ENCODE measurements at regions not wholly inside any gene's neighbourhood (a gene's known extent, or its start where the extent isn't known, plus 50 kb on each side); places are given as distances from the start of the nearest gene placed in this dataset.

DNA sequence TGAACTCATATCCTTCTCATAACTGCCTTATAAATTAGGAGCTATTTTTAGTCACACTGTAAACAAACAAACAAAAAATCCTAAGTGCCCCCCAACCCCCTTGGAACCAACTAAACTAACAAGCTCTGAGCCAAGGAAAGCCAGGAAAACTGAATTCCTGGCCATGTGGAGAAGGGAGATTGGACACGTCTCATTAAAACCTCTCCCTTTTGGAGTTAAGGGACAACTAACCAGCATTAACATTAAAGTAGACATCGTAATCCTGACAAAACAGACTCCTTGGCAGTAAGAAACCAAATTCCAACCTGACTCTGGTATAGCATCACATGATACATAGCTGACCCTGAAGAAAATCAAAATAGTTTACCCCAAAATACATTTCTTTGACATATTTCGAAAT, 937.1 kb upstream of the GRIA3 start:
- Histone ChIP-seq H3K36me3 (no peaks in the 10 kb centered on the region), H3K27ac (no peak overlapping the region), H3K4me1 (no peaks in the 10 kb centered on the region), H3K9me3 (no peaks in the 10 kb centered on the region), H3K4me3 (replicated peaks in 1 of 3) (no peak overlapping the region), H3K27me3 (no peaks in the 10 kb centered on the region)
- DNase-seq, result no peak
- intact Hi-C loops (cut with DNase I), result no loop called here
- no peak for TF ChIP-seq POLR2A (IDR thresholded peaks at IDR 0.05)
- TF ChIP-seq, protein P1, sequence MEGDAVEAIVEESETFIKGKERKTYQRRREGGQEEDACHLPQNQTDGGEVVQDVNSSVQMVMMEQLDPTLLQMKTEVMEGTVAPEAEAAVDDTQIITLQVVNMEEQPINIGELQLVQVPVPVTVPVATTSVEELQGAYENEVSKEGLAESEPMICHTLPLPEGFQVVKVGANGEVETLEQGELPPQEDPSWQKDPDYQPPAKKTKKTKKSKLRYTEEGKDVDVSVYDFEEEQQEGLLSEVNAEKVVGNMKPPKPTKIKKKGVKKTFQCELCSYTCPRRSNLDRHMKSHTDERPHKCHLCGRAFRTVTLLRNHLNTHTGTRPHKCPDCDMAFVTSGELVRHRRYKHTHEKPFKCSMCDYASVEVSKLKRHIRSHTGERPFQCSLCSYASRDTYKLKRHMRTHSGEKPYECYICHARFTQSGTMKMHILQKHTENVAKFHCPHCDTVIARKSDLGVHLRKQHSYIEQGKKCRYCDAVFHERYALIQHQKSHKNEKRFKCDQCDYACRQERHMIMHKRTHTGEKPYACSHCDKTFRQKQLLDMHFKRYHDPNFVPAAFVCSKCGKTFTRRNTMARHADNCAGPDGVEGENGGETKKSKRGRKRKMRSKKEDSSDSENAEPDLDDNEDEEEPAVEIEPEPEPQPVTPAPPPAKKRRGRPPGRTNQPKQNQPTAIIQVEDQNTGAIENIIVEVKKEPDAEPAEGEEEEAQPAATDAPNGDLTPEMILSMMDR (IDR thresholded peaks at IDR 0.05), result no peak
- WGBS, 2 donors, result 79 to 81% methylated on average over 3 of the region's 3 CpGs

DNA sequence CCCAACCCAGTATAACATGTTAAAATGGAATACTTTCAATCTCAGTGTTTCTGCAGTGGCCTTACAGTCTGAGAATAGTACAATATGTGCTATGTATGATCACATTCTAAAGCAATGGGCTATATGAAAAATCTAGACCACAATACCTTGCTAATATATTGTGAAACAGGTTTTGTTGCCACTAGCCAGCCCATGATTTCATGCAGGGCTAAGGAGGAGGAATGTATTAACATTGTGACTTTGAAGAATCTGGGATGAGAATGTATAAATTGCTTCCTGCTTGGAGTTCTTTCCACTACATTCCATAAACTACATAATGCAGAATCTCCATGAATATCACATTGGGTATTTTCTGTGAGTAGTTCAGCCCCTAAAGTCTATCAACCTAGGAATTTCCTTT, 935.4 kb upstream of the GRIA3 start:
- Histone ChIP-seq H3K36me3 (no peaks in the 10 kb centered on the region), H3K27ac (no peak overlapping the region), H3K4me3 (replicated peaks in 1 of 3) (no peak overlapping the region), H3K4me1 (no peaks in the 10 kb centered on the region), H3K9me3 (no peaks in the 10 kb centered on the region), H3K27me3 (no peaks in the 10 kb centered on the region)
- intact Hi-C loops (cut with DNase I), result no loop called here
- TF ChIP-seq POLR2A (IDR thresholded peaks at IDR 0.05), result no peak
- TF ChIP-seq, protein P1 (IDR thresholded peaks at IDR 0.05), result no peak
- DNase-seq, result no peak

DNA sequence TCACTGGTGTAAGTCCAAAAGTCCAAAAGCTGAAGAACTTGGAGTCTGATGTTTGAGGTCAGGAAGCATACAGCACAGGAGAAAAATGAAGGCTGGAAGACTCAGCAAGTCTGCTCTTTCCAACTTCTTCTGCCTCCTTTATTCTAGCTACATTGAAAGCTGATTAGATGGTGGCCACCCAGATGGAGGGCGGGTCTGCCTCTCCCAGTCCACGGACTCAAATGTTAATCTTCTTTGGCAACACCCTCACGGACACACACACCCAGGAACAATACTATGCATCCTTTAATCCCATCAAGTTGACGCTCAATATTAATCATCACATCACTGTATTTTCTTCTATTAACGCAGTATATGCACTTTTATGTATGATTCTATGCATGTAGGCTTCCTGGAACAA, 931.6 kb upstream of the GRIA3 start:
- no peak overlapping the region for H3K4me3 ChIP-seq (replicated peaks in 1 of 3)
- no peaks in the 10 kb centered on the region for H3K27me3 ChIP-seq
- no peak for DNase-seq
- H3K36me3 ChIP-seq, result no peaks in the 10 kb centered on the region
- H3K4me1 ChIP-seq, result no peaks in the 10 kb centered on the region
- TF ChIP-seq POLR2A (IDR thresholded peaks at IDR 0.05), result no peak
- TF ChIP-seq, protein P1 (IDR thresholded peaks at IDR 0.05), result no peak
- no peaks in the 10 kb centered on the region for H3K9me3 ChIP-seq
- 82 to 90% methylated on average over 5 of the region's 5 CpGs for WGBS, 2 donors
- H3K27ac ChIP-seq, result no peak overlapping the region
- intact Hi-C loops (cut with DNase I), result no loop called here

DNA sequence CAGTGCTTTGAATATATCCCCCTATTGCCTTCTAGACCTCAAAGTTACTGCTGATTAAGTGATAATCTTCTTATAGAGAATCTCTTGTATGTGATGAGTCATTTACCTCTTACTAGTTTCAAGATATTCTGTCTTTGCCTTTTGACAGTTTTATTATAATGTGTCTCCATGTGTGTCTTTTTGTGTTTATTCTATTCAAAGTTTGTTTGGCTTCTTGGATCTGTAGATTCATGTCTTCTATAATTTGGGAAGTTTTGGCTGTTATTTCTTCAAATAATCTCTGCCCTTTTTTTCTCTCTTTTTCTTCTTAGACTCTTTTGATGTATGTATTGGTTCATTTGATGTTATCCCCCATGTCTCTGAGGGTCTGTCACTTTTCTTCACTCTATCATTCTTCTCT, 915.7 kb upstream of the GRIA3 start:
- Histone ChIP-seq H3K36me3 (no peaks in the 10 kb centered on the region), H3K9me3 (no peaks in the 10 kb centered on the region), H3K27me3 (no peaks in the 10 kb centered on the region), H3K27ac (no peak overlapping the region), H3K4me1 (no peaks in the 10 kb centered on the region), H3K4me3 (replicated peaks in 1 of 3) (no peak overlapping the region)
- intact Hi-C loops (cut with DNase I), result no loop called here
- DNase-seq, result no peak
- TF ChIP-seq POLR2A (IDR thresholded peaks at IDR 0.05), result no peak
- TF ChIP-seq, protein P1 (IDR thresholded peaks at IDR 0.05), result no peak

DNA sequence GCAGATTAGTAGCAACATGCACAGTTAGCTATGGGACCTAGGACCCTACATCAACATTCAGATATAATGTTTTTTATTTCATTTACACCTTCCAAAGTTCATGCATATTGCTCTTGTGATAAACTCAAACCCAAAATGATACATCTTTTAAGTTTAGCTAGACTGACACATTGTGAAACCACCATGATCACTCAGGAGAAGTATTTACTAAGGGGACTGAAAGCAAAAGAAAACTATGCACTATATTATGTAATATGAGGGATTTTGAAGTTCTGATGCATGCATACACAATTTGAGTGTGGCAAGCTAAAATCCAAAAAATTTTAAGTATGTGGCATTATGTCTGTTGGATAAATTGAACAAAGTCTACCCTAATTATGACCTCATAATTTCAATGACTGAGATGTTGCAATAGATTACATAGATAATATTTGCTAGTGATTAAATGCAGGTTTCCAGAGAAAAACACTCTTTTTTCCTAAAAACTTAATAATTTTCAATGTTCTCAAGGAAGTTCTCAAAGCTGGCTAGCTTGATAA, 914.8 kb upstream of the GRIA3 start:
- H3K4me1 ChIP-seq, result no peaks in the 10 kb centered on the region
- no peak overlapping the region for H3K4me3 ChIP-seq (replicated peaks in 1 of 3)
- no peaks in the 10 kb centered on the region for H3K9me3 ChIP-seq
- no peak for DNase-seq
- intact Hi-C loops (cut with DNase I), result no loop called here
- H3K27me3 ChIP-seq, result no peaks in the 10 kb centered on the region
- H3K36me3 ChIP-seq, result no peaks in the 10 kb centered on the region
- TF ChIP-seq, protein P1 (IDR thresholded peaks at IDR 0.05), result no peak
- TF ChIP-seq POLR2A (IDR thresholded peaks at IDR 0.05), result no peak
- H3K27ac ChIP-seq, result no peak overlapping the region

Measured in thyroid gland (tissue), 4 donors.